ENCODE measurements at regions not wholly inside any gene's neighbourhood (a gene's known extent, or its start where the extent isn't known, plus 50 kb on each side); places are given as distances from the start of the nearest gene placed in this dataset.

GRCh38 chr15:93312891-93313486 lies 224.0 kb upstream of the RGMA start:
- Histone ChIP-seq H3K27me3 (no peaks in the 10 kb centered on the region), H3K4me1 (no peaks in the 10 kb centered on the region), H3K4me3 (no peak overlapping the region), H3K27ac (no peak overlapping the region), H3K36me3 (no peaks in the 10 kb centered on the region), H3K9me3 (no peaks in the 10 kb centered on the region)
- ATAC-seq = no peak
- in situ Hi-C loops (cut with MboI; ENCODE audit: low sequenced_read_pairs in 4 of 4) = no loop called here
- intact Hi-C loops (cut with DNase I; ENCODE audit: low total_unique reads) = no loop called here
- TF ChIP-seq POLR2A (IDR thresholded peaks at IDR 0.05) = no peak
- no peak for TF ChIP-seq CTCF (IDR thresholded peaks at IDR 0.05 in 4 of 5, conservative IDR thresholded peaks at IDR 0.05 in 1 of 5)
- no peak for DNase-seq

- Histone ChIP-seq H3K4me1 (no peaks in the 10 kb centered on the region), H3K4me3 (no peak overlapping the region), H3K9me3 (no peaks in the 10 kb centered on the region), H3K27me3 (no peaks in the 10 kb centered on the region), H3K36me3 (no peaks in the 10 kb centered on the region), H3K27ac (no peak overlapping the region)
- no peak for DNase-seq
- in situ Hi-C loops (cut with MboI; ENCODE audit: low sequenced_read_pairs in 4 of 4) = no loop called here
- no peak for TF ChIP-seq CTCF (IDR thresholded peaks at IDR 0.05 in 4 of 5, conservative IDR thresholded peaks at IDR 0.05 in 1 of 5)
- TF ChIP-seq POLR2A (IDR thresholded peaks at IDR 0.05) = no peak
- no peak for ATAC-seq
- intact Hi-C loops (cut with DNase I; ENCODE audit: low total_unique reads) = no loop called here
These were observed 222.6 kb upstream of the RGMA start for GRCh38 chr15:93311620-93312019.

GRCh38 chr15:93308026-93308690 lies 219.1 kb upstream of the RGMA start:
- Histone ChIP-seq H3K4me3 (no peak overlapping the region), H3K36me3 (no peaks in the 10 kb centered on the region), H3K9me3 (no peaks in the 10 kb centered on the region), H3K27ac (no peak overlapping the region), H3K4me1 (no peaks in the 10 kb centered on the region), H3K27me3 (no peaks in the 10 kb centered on the region)
- intact Hi-C loops (cut with DNase I; ENCODE audit: low total_unique reads) = no loop called here
- no peak for TF ChIP-seq POLR2A (IDR thresholded peaks at IDR 0.05)
- no peak for TF ChIP-seq CTCF (IDR thresholded peaks at IDR 0.05 in 4 of 5, conservative IDR thresholded peaks at IDR 0.05 in 1 of 5)
- in situ Hi-C loops (cut with MboI; ENCODE audit: low sequenced_read_pairs in 4 of 4) = no loop called here
- DNase-seq (no peak), ATAC-seq (no peak)

GRCh38 chr15:93307513-93307912 lies 218.5 kb upstream of the RGMA start:
- Histone ChIP-seq H3K4me3 (no peak overlapping the region), H3K9me3 (no peaks in the 10 kb centered on the region), H3K27ac (no peak overlapping the region), H3K27me3 (no peaks in the 10 kb centered on the region), H3K36me3 (no peaks in the 10 kb centered on the region), H3K4me1 (no peaks in the 10 kb centered on the region)
- in situ Hi-C loops (cut with MboI; ENCODE audit: low sequenced_read_pairs in 4 of 4) = no loop called here
- intact Hi-C loops (cut with DNase I; ENCODE audit: low total_unique reads) = no loop called here
- no peak for DNase-seq
- no peak for ATAC-seq
- no peak for TF ChIP-seq POLR2A (IDR thresholded peaks at IDR 0.05)
- TF ChIP-seq CTCF (IDR thresholded peaks at IDR 0.05 in 4 of 5, conservative IDR thresholded peaks at IDR 0.05 in 1 of 5) = no peak

Measured in gastrocnemius medialis (tissue), 4 donors.